ENCODE measurements at regions not wholly inside any gene's neighbourhood (a gene's known extent, or its start where the extent isn't known, plus 50 kb on each side); places are given as distances from the start of the nearest gene placed in this dataset.

DNA sequence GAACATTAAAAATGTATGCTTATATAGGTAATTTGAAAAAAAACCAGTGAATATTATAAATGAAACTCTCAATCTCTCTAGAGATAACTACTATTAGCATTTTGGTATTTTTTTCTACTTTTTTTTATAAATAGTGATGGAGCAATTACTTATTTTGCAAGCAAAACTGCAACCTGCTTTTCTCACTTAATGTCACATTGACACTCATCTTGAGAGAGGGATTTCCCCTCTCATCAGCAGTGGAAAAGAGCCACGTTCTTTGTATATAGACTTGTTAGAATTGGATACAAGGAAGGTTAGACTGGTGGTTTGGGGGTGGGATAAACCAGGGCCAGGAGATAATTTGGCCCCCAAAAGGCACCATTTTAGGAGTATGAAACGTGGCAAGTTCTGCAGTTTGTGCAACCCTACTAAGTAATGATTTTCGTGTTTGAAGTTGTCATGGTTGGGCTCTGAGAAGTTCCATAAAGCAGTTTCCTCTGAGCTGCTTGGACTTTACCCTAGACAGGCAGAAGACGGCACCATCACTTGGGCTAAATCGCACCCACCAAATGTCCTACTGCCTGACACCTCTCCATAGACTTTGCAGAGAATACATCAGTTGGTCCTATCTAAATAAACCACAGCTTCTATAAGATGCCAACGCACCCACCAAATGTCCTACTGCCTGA, 194.0 kb downstream of the ACTR3 start:
- no peak for ATAC-seq
- H3K4me3 ChIP-seq, result no peak overlapping the region
- H3K4me1 ChIP-seq (ENCODE audit: low read depth), result peaks cover 3% of the 10 kb centered on the region
- TF ChIP-seq CTCF (IDR thresholded peaks at IDR 0.05), result no peak
- DNase-seq, result no peak
- no peaks in the 10 kb centered on the region for H3K9me3 ChIP-seq
- intact Hi-C loops (cut with DNase I, micrococcal nuclease), result no loop called here
- no peaks in the 10 kb centered on the region for H3K36me3 ChIP-seq (ENCODE audit: low read depth)

- H3K9me3 ChIP-seq, result no peaks in the 10 kb centered on the region
- H3K36me3 ChIP-seq (ENCODE audit: low read depth), result no peaks in the 10 kb centered on the region
- intact Hi-C loops (cut with DNase I, micrococcal nuclease), result no loop called here
- TF ChIP-seq CTCF (IDR thresholded peaks at IDR 0.05), result no peak
- DNase-seq (no peak), ATAC-seq (no peak)
- peaks cover 3% of the 10 kb centered on the region for H3K4me1 ChIP-seq (ENCODE audit: low read depth)
- no peak overlapping the region for H3K4me3 ChIP-seq
Measured at GRCh38 chr2:114085238-114085637, 195.3 kb downstream of the ACTR3 start.

DNA sequence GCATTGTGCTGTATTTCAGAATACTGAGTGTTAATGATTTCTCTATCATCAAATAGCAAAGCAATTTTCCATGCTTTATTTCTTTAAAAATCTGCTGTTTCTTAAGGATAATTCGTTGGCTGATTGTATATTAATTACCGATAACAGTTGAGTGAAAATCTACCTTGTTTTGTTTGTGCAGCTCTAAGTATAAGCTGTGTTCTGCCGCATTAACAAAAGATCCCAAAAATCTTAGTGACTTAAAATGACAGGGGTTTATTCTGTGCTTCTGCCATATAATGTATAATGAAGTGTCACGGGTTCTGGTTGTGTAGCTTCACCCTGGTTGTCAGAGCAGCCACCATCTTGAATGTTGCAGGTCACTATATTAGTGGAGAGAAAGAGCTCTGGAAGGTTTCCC, 196.1 kb downstream of the ACTR3 start:
- H3K9me3 ChIP-seq, result no peaks in the 10 kb centered on the region
- peaks cover 3% of the 10 kb centered on the region for H3K4me1 ChIP-seq (ENCODE audit: low read depth)
- no peak for TF ChIP-seq CTCF (IDR thresholded peaks at IDR 0.05)
- ATAC-seq, result no peak
- no peak overlapping the region for H3K4me3 ChIP-seq
- intact Hi-C loops (cut with DNase I, micrococcal nuclease), result no loop called here
- no peaks in the 10 kb centered on the region for H3K36me3 ChIP-seq (ENCODE audit: low read depth)
- DNase-seq, result no peak

GRCh38 chr2:114089636-114090319, 199.9 kb downstream of the ACTR3 start:
- no peak for ATAC-seq
- no peak for TF ChIP-seq CTCF (IDR thresholded peaks at IDR 0.05)
- intact Hi-C loops (cut with DNase I, micrococcal nuclease), result no loop called here

GRCh38 chr2:114091010-114091409, 201.1 kb downstream of the ACTR3 start:
- no peak for DNase-seq
- intact Hi-C loops (cut with DNase I, micrococcal nuclease), result no loop called here
- TF ChIP-seq CTCF (IDR thresholded peaks at IDR 0.05), result no peak
- Histone ChIP-seq H3K36me3 (ENCODE audit: low read depth) (no peaks in the 10 kb centered on the region), H3K9me3 (no peaks in the 10 kb centered on the region), H3K4me3 (no peak overlapping the region), H3K4me1 (ENCODE audit: low read depth) (no peaks in the 10 kb centered on the region)
- no peak for ATAC-seq

More at GRCh38 chr2:114089636-114090319, 199.9 kb downstream of the ACTR3 start:
- no peak for DNase-seq
- Histone ChIP-seq H3K4me3 (no peak overlapping the region), H3K36me3 (ENCODE audit: low read depth) (no peaks in the 10 kb centered on the region), H3K9me3 (no peaks in the 10 kb centered on the region), H3K4me1 (ENCODE audit: low read depth) (no peaks in the 10 kb centered on the region)
